K562 (cell line): ENCODE measurements at regions not wholly inside any gene's neighbourhood (a gene's known extent, or its start where the extent isn't known, plus 50 kb on each side); places are given as distances from the start of the nearest gene placed in this dataset.

Source experiments
- AFF4 ChIP-seq: sonication (generic); formaldehyde crosslinking; IDR thresholded peaks from 2 replicates; pipeline ENCODE4 v1.8.0; 2023; ENCODE audit warnings: mild to moderate bottlenecking, missing genetic modification reagents
- ARHGAP35 ChIP-seq: fragments of 450-650 bp; IDR thresholded peaks from 2 replicates; pipeline ENCODE4 v1.6.1; 2018; ENCODE audit not compliant: partially characterized antibody
- BDP1 ChIP-seq: IDR thresholded peaks from 3 replicates; pipeline ENCODE4 v1.6.1; 2011; ENCODE audit not compliant: insufficient read length, insufficient read depth
- BMI1 ChIP-seq: fragments of 150-350 bp; IDR thresholded peaks from 2 replicates; pipeline ENCODE4 v1.6.1; 2014; ENCODE audit warnings: low read length
- CLOCK ChIP-seq: fragments of 250-450 bp; sonication (Bioruptor Pico); IDR thresholded peaks from 2 replicates; pipeline ENCODE4 v1.4.0; 2020; ENCODE audit warnings: mild to moderate bottlenecking, moderate library complexity, borderline replicate concordance
- IRF2 ChIP-seq: sonication (generic); formaldehyde crosslinking; IDR thresholded peaks from 2 replicates; pipeline ENCODE4 v1.8.1; 2022; ENCODE audit warnings: mild to moderate bottlenecking, missing genetic modification reagents
- RCOR1 ChIP-seq, 2 experiments: IDR thresholded peaks; 2 replicates each; pipeline ENCODE4 v1.6.1; 2012; ENCODE audit warnings: low read depth in 2 of 2, low read length in 2 of 2, borderline replicate concordance in 1 of 2, improper control_type of control experiment in 1 of 2
- RERE ChIP-seq: sonication (generic); formaldehyde crosslinking; IDR thresholded peaks from 2 replicates; pipeline ENCODE4 v1.8.0; 2023; ENCODE audit warnings: missing genetic modification reagents, mild to moderate bottlenecking, borderline replicate concordance
- RHOXF2B ChIP-seq: fragments of 250-450 bp; sonication (Bioruptor Pico); conservative IDR thresholded peaks from 2 replicates; pipeline ENCODE4 v1.5.1; 2021

- TF ChIP-seq RERE (CRISPR knock-in tag) (no peak), IRF2 (no peak), AFF4 (CRISPR knock-in tag) (no peak), BDP1 (no peak), ARHGAP35 (no peak), BMI1 (no peak), RCOR1 (IDR thresholded peaks at IDR 0.05; ENCODE audit: borderline replicate concordance in 1 of 2, low read depth in 2 of 2, low read length in 2 of 2) (no peak), CLOCK (CRISPR knock-in tag) (no peak), RHOXF2B (CRISPR knock-in tag) (no peak)
Measured at GRCh38 chr2:164221473-164221872, 399.8 kb downstream of the GRB14 start (continued).
